Caco-2 (cell line): ENCODE measurements at regions not wholly inside any gene's neighbourhood (a gene's known extent, or its start where the extent isn't known, plus 50 kb on each side); places are given as distances from the start of the nearest gene placed in this dataset.

Experiments
- BruUV-seq: library from RNA; stranded (reverse); fragments of 400-500 nt; replicated peaks from 2 replicates; lab custom pipeline; 2021; lab: Mats Ljungman, UMichigan
- CTCF ChIA-PET: fragments of 300-600 bp; sonication (Branson Sonifier 250); formaldehyde crosslinking; loops from one replicate; lab custom pipeline; 2022; ENCODE audit warnings: antibody characterized with exemption; lab: Charles Lee
- POLR2A ChIA-PET: fragments of 300-600 bp; sonication (Branson Sonifier 250); formaldehyde crosslinking; loops from one replicate; lab custom pipeline; 2022; ENCODE audit warnings: antibody characterized with exemption; lab: Charles Lee
- DNase-seq, 2 experiments: peaks; one replicate each; pipeline versions ENCODE4 v3.0.0 to v3.0.0-alpha.2; 2020 to 2022
- H3K27me3 ChIP-seq: replicated peaks from 2 replicates; pipeline ENCODE4 v1.6.0; 2011; ENCODE audit warnings: low read length; ENCODE audit not compliant: control insufficient read depth, insufficient read depth
- H3K36me3 ChIP-seq: 2 replicates; pipeline ENCODE4 v1.5.1; 2011; ENCODE audit warnings: low read length; ENCODE audit not compliant: control insufficient read depth, insufficient read depth
- H3K4me1 ChIP-seq: fragments of 250-450 bp; sonication (Bioruptor Pico); 2 replicates; pipeline ENCODE4 v1.5.1; 2020; ENCODE audit warnings: mild to moderate bottlenecking
- H3K4me3 ChIP-seq: 2 replicates; pipeline ENCODE4 v1.5.1; 2011; ENCODE audit warnings: low read depth, mild to moderate bottlenecking, control low read depth, low read length
- H3K9me3 ChIP-seq: fragments of 250-450 bp; sonication (Bioruptor Pico); 2 replicates; pipeline ENCODE4 v1.5.1; 2020; ENCODE audit warnings: mild to moderate bottlenecking, moderate library complexity
- H3K27ac Mint-ChIP-seq: one replicate; pipeline ENCODE4 v1.8.0; 2022; ENCODE audit warnings: mixed read lengths; ENCODE audit not compliant: unreplicated experiment
- H3K27me3 Mint-ChIP-seq: one replicate; pipeline ENCODE4 v1.8.0; 2022; ENCODE audit warnings: mixed read lengths; ENCODE audit not compliant: insufficient read depth, unreplicated experiment
- H3K36me3 Mint-ChIP-seq: one replicate; pipeline ENCODE4 v1.8.0; 2022; ENCODE audit warnings: mild to moderate bottlenecking, mixed read lengths; ENCODE audit not compliant: insufficient read depth, unreplicated experiment
- H3K4me1 Mint-ChIP-seq: one replicate; pipeline ENCODE4 v1.8.0; 2022; ENCODE audit warnings: low read depth, mixed read lengths; ENCODE audit not compliant: unreplicated experiment
- H3K4me3 Mint-ChIP-seq: one replicate; pipeline ENCODE4 v1.8.0; 2022; ENCODE audit warnings: mild to moderate bottlenecking, moderate library complexity, mixed read lengths; ENCODE audit not compliant: unreplicated experiment
- H3K9me3 Mint-ChIP-seq: one replicate; pipeline ENCODE4 v1.8.0; 2022; ENCODE audit warnings: mixed read lengths; ENCODE audit not compliant: unreplicated experiment
- intact Hi-C: fragments of 100-400 bp; cut with micrococcal nuclease; formaldehyde crosslinking; loops from one replicate; pipeline ENCODE4 v1.10.0; 2022; ENCODE audit not compliant: unreplicated experiment
- TF ChIP-seq, protein P1 (sequence below), 2 experiments: fragments of 200-600 bp in 1 of 2; IDR thresholded peaks; 1 replicate in 1 of 2; 2 replicates in 1 of 2; pipeline versions ENCODE4 v1.5.1 to v1.8.0; 2011 to 2022; ENCODE audit warnings: antibody characterized with exemption in 1 of 2, control low read depth in 1 of 2, inconsistent platforms in 1 of 2, low read depth in 1 of 2, low read length in 1 of 2, mild to moderate bottlenecking in 1 of 2, moderate library complexity in 1 of 2; ENCODE audit not compliant: insufficient read depth in 1 of 2, severe bottlenecking in 1 of 2, unreplicated experiment in 1 of 2

GRCh38 chr5:2509527-2509926, 241.9 kb downstream of the IRX2 start:
- Mint-ChIP-seq H3K27ac (no peak overlapping the region), H3K27me3 (peaks cover 16% of the 10 kb centered on the region), H3K4me3 (no peak overlapping the region), H3K36me3 (no peaks in the 10 kb centered on the region), H3K9me3 (no peaks in the 10 kb centered on the region), H3K4me1 (no peaks in the 10 kb centered on the region)
- intact Hi-C loops: no loop called here
- Histone ChIP-seq H3K9me3 (no peaks in the 10 kb centered on the region), H3K4me3 (no peak overlapping the region), H3K4me1 (no peaks in the 10 kb centered on the region), H3K27me3 (no peaks in the 10 kb centered on the region), H3K36me3 (no peaks in the 10 kb centered on the region)
- POLR2A ChIA-PET: no interaction called here
- CTCF ChIA-PET: no interaction called here
- TF ChIP-seq, protein P1, sequence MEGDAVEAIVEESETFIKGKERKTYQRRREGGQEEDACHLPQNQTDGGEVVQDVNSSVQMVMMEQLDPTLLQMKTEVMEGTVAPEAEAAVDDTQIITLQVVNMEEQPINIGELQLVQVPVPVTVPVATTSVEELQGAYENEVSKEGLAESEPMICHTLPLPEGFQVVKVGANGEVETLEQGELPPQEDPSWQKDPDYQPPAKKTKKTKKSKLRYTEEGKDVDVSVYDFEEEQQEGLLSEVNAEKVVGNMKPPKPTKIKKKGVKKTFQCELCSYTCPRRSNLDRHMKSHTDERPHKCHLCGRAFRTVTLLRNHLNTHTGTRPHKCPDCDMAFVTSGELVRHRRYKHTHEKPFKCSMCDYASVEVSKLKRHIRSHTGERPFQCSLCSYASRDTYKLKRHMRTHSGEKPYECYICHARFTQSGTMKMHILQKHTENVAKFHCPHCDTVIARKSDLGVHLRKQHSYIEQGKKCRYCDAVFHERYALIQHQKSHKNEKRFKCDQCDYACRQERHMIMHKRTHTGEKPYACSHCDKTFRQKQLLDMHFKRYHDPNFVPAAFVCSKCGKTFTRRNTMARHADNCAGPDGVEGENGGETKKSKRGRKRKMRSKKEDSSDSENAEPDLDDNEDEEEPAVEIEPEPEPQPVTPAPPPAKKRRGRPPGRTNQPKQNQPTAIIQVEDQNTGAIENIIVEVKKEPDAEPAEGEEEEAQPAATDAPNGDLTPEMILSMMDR (IDR thresholded peaks at IDR 0.05; ENCODE audit: insufficient read depth in 1 of 2, low read depth in 1 of 2, low read length in 1 of 2, severe bottlenecking in 1 of 2, unreplicated experiment in 1 of 2): no peak
- no TSS peak for BruUV-seq
- DNase-seq: no peak

- TF ChIP-seq, protein P1 (IDR thresholded peaks at IDR 0.05; ENCODE audit: insufficient read depth in 1 of 2, low read depth in 1 of 2, low read length in 1 of 2, severe bottlenecking in 1 of 2, unreplicated experiment in 1 of 2): no peak
- Mint-ChIP-seq H3K27me3 (peaks cover 16% of the 10 kb centered on the region), H3K9me3 (no peaks in the 10 kb centered on the region), H3K36me3 (no peaks in the 10 kb centered on the region), H3K4me1 (no peaks in the 10 kb centered on the region), H3K27ac (no peak overlapping the region), H3K4me3 (no peak overlapping the region)
- no peaks in the 10 kb centered on the region for H3K36me3 ChIP-seq
- intact Hi-C loops: no loop called here
- no peak for DNase-seq
- H3K27me3 ChIP-seq: no peaks in the 10 kb centered on the region
- no peaks in the 10 kb centered on the region for H3K9me3 ChIP-seq
- H3K4me1 ChIP-seq: no peaks in the 10 kb centered on the region
- CTCF ChIA-PET: no interaction called here
- no TSS peak for BruUV-seq
- POLR2A ChIA-PET: no interaction called here
- no peak overlapping the region for H3K4me3 ChIP-seq
Measured at GRCh38 chr5:2508514-2508913, 243.0 kb downstream of the IRX2 start.

DNA sequence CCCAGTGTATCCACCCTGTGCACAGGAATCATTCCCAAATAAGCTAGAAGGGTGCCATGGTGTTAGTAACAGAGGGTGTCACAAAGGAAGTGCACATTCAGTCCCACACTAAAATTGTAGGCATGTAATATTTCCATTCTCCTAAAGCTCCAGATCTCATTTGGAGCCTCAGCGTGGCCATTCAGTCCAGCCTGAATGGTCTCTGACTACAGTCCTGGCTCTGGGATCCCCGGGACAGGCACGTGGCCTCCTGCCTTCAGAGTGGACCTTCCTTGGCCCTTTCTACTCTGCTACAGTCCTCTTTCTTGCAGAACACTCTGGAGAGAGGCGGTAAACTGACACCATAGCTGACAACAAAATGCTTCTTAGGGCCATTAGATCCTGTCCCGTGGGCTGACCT, 243.9 kb downstream of the IRX2 start:
- H3K27me3 Mint-ChIP-seq: peaks cover 16% of the 10 kb centered on the region
- Histone ChIP-seq H3K4me1 (no peaks in the 10 kb centered on the region), H3K4me3 (no peak overlapping the region), H3K27me3 (no peaks in the 10 kb centered on the region), H3K9me3 (no peaks in the 10 kb centered on the region), H3K36me3 (no peaks in the 10 kb centered on the region)
- POLR2A ChIA-PET: no interaction called here
- DNase-seq: no peak
- no peaks in the 10 kb centered on the region for H3K36me3 Mint-ChIP-seq
- H3K9me3 Mint-ChIP-seq: no peaks in the 10 kb centered on the region
- BruUV-seq: no TSS peak
- TF ChIP-seq, protein P1 (IDR thresholded peaks at IDR 0.05; ENCODE audit: insufficient read depth in 1 of 2, low read depth in 1 of 2, low read length in 1 of 2, severe bottlenecking in 1 of 2, unreplicated experiment in 1 of 2): no peak
- CTCF ChIA-PET: no interaction called here
- H3K4me1 Mint-ChIP-seq: no peaks in the 10 kb centered on the region
- no peak overlapping the region for H3K4me3 Mint-ChIP-seq
- intact Hi-C loops: no loop called here
- H3K27ac Mint-ChIP-seq: no peak overlapping the region
